Panc1 (cell line): ENCODE measurements at regions not wholly inside any gene's neighbourhood (a gene's known extent, or its start where the extent isn't known, plus 50 kb on each side); places are given as distances from the start of the nearest gene placed in this dataset.

Experiments
- ATAC-seq: fragments of 200-7000 bp; cut with Tn5 transposase; 2 replicates; pipeline ENCODE4 v1.9.1; 2020; ENCODE audit warnings: mild to moderate bottlenecking, moderate library complexity
- BruUV-seq: library from RNA; stranded (reverse); fragments of 400-500 nt; replicated peaks from 2 replicates; lab custom pipeline; 2021; lab: Mats Ljungman, UMichigan
- CTCF ChIA-PET: fragments of 300-600 bp; sonication (Branson Sonifier 250); formaldehyde crosslinking; loops from one replicate; lab custom pipeline; 2022; ENCODE audit warnings: antibody characterized with exemption; lab: Charles Lee
- POLR2A ChIA-PET: fragments of 300-600 bp; sonication (Branson Sonifier 250); formaldehyde crosslinking; loops from one replicate; lab custom pipeline; 2022; ENCODE audit warnings: antibody characterized with exemption; lab: Charles Lee
- DNase-seq: peaks from one replicate; pipeline ENCODE4 v3.0.0-alpha.2; 2010; ENCODE audit warnings: low read depth, low spot score
- H3K27ac ChIP-seq: 2 replicates; pipeline ENCODE4 v1.5.1; 2011; ENCODE audit warnings: mild to moderate bottlenecking, low read length, inconsistent platforms
- H3K27me3 ChIP-seq: fragments of 200-500 bp; sonication (Bioruptor generic); 2 replicates; pipeline ENCODE4 v1.6.0; 2014; ENCODE audit warnings: low read length, inconsistent platforms; ENCODE audit not compliant: control insufficient read depth, insufficient read depth
- H3K36me3 ChIP-seq: fragments of 200-500 bp; sonication (Bioruptor generic); 2 replicates; pipeline ENCODE4 v1.5.1; 2014; ENCODE audit warnings: inconsistent platforms, mild to moderate bottlenecking, low read length, moderate library complexity; ENCODE audit not compliant: control insufficient read depth, insufficient read depth
- H3K4me1 ChIP-seq: 2 replicates; pipeline ENCODE4 v1.5.1; 2011; ENCODE audit warnings: inconsistent platforms, mild to moderate bottlenecking, low read length, moderate library complexity; ENCODE audit not compliant: control insufficient read depth, insufficient read depth
- H3K4me3 ChIP-seq, 2 experiments: 2 replicates each; pipeline ENCODE4 v1.5.1; 2011 to 2012; ENCODE audit warnings: low read depth in 2 of 2, low read length in 2 of 2, mild to moderate bottlenecking in 2 of 2, inconsistent platforms in 1 of 2, moderate library complexity in 1 of 2
- H3K9me3 ChIP-seq: fragments of 200-500 bp; sonication (Bioruptor generic); 2 replicates; pipeline ENCODE4 v1.5.1; 2014; ENCODE audit warnings: low read depth, mild to moderate bottlenecking, inconsistent platforms, low read length, moderate library complexity; ENCODE audit not compliant: control insufficient read depth, insufficient read depth
- CTCF ChIP-seq: fragments of 450-650 bp; IDR thresholded peaks from 2 replicates; pipeline ENCODE4 v1.5.1; 2017; ENCODE audit warnings: mild to moderate bottlenecking
- POLR2AphosphoS5 ChIP-seq: IDR thresholded peaks from 2 replicates; pipeline ENCODE4 v1.6.1; 2012; ENCODE audit warnings: mild to moderate bottlenecking, low read depth, low read length, moderate library complexity
- REST ChIP-seq, 2 experiments: IDR thresholded peaks; 2 replicates each; pipeline ENCODE4 v1.6.1; 2011 to 2012; ENCODE audit warnings: low read depth in 2 of 2, control low read depth in 1 of 2, low read length in 1 of 2, mild to moderate bottlenecking in 1 of 2, moderate library complexity in 1 of 2; ENCODE audit not compliant: insufficient read depth in 1 of 2
- SIN3A ChIP-seq: IDR thresholded peaks from 2 replicates; pipeline ENCODE4 v1.6.1; 2012; ENCODE audit warnings: low read depth, mild to moderate bottlenecking, low read length, moderate library complexity, borderline replicate concordance; ENCODE audit not compliant: insufficient read depth
- TCF7L2 ChIP-seq: IDR thresholded peaks from 2 replicates; pipeline ENCODE4 v1.6.1; 2011; ENCODE audit warnings: mild to moderate bottlenecking, low read depth, low read length, inconsistent platforms
- in situ Hi-C: cut with HindIII; loops from 2 replicates; pipeline ENCODE4 v1.10.0; 2016; ENCODE audit warnings: low sequenced_read_pairs, low pct_unique_long_range_greater_than_20kb
- intact Hi-C: fragments of 100-400 bp; cut with micrococcal nuclease; formaldehyde crosslinking; loops from one replicate; pipeline ENCODE4 v1.10.0; 2022; ENCODE audit not compliant: unreplicated experiment

GRCh38 chr10:83283151-83283550, 856.2 kb upstream of the GHITM start:
- POLR2A ChIA-PET, result no interaction called here
- in situ Hi-C loops, result no loop called here
- H3K36me3 ChIP-seq, result no peaks in the 10 kb centered on the region

GRCh38 chr10:83287374-83287773, 851.9 kb upstream of the GHITM start:
- CTCF ChIA-PET, result no interaction called here
- H3K27me3 ChIP-seq, result no peaks in the 10 kb centered on the region
- intact Hi-C loops, result no loop called here
- no peak overlapping the region for H3K27ac ChIP-seq
- DNase-seq (no peak), ATAC-seq (no peak)
- H3K36me3 ChIP-seq, result no peaks in the 10 kb centered on the region
- POLR2A ChIA-PET, result no interaction called here
- in situ Hi-C loops, result no loop called here
- TF ChIP-seq CTCF, result no peak
- TF ChIP-seq REST (IDR thresholded peaks at IDR 0.05; ENCODE audit: insufficient read depth in 1 of 2, low read depth in 2 of 2, low read length in 1 of 2), result no peak
- no peak for TF ChIP-seq TCF7L2
- TF ChIP-seq POLR2AphosphoS5, result no peak
- TF ChIP-seq SIN3A, result no peak
- H3K4me3 ChIP-seq, result no peak overlapping the region
- no TSS peak for BruUV-seq
- H3K9me3 ChIP-seq, result no peaks in the 10 kb centered on the region; the same call in 1 of the 2 replicates
- no peaks in the 10 kb centered on the region for H3K4me1 ChIP-seq

More at GRCh38 chr10:83283151-83283550, 856.2 kb upstream of the GHITM start:
- ATAC-seq, result no peak
- CTCF ChIA-PET, result no interaction called here
- Histone ChIP-seq H3K27me3 (no peaks in the 10 kb centered on the region), H3K4me1 (no peaks in the 10 kb centered on the region), H3K4me3 (no peak overlapping the region), H3K9me3 (no peaks in the 10 kb centered on the region; the same call in 1 of the 2 replicates), H3K27ac (no peak overlapping the region)
- intact Hi-C loops, result no loop called here
- TF ChIP-seq TCF7L2, result no peak
- no peak for TF ChIP-seq REST (IDR thresholded peaks at IDR 0.05; ENCODE audit: insufficient read depth in 1 of 2, low read depth in 2 of 2, low read length in 1 of 2)
- no TSS peak for BruUV-seq
- no peak for DNase-seq
